Hepatocyte (in vitro differentiated cells): ENCODE measurements at regions not wholly inside any gene's neighbourhood (a gene's known extent, or its start where the extent isn't known, plus 50 kb on each side); places are given as distances from the start of the nearest gene placed in this dataset.

Experiments
- CTCF ChIP-seq: fragments of 200-600 bp; sonication (generic); IDR thresholded peaks from 2 replicates; pipeline ENCODE4 v1.5.1; 2016; ENCODE audit warnings: antibody characterized with exemption, mild to moderate bottlenecking; ENCODE audit not compliant: poor library complexity
- EZH2 ChIP-seq: fragments of 200-600 bp; sonication (generic); IDR thresholded peaks from 2 replicates; pipeline ENCODE4 v1.6.1; 2016; ENCODE audit warnings: antibody characterized with exemption, mild to moderate bottlenecking, borderline replicate concordance
- EZH2phosphoT487 ChIP-seq: fragments of 200-600 bp; sonication (generic); IDR thresholded peaks from one replicate; pipeline ENCODE4 v1.6.1; 2018; ENCODE audit warnings: antibody characterized with exemption, mild to moderate bottlenecking, low read depth, moderate library complexity; ENCODE audit not compliant: unreplicated experiment, severe bottlenecking

GRCh38 chrX:906586-906985 is 276.0 kb downstream of the SHOX start:
- TF ChIP-seq CTCF (no peak), EZH2 (no peak), EZH2phosphoT487 (no peak)
